Left renal pelvis (tissue), 4 donors: ENCODE measurements at regions not wholly inside any gene's neighbourhood (a gene's known extent, or its start where the extent isn't known, plus 50 kb on each side); places are given as distances from the start of the nearest gene placed in this dataset.

Experiments used
- DNase-seq, 4 donors: peaks; one replicate each; pipeline ENCODE4 v3.0.0-alpha.2; 2013; ENCODE audit warnings: low read depth in 4 of 4, low spot score in 3 of 4

DNA sequence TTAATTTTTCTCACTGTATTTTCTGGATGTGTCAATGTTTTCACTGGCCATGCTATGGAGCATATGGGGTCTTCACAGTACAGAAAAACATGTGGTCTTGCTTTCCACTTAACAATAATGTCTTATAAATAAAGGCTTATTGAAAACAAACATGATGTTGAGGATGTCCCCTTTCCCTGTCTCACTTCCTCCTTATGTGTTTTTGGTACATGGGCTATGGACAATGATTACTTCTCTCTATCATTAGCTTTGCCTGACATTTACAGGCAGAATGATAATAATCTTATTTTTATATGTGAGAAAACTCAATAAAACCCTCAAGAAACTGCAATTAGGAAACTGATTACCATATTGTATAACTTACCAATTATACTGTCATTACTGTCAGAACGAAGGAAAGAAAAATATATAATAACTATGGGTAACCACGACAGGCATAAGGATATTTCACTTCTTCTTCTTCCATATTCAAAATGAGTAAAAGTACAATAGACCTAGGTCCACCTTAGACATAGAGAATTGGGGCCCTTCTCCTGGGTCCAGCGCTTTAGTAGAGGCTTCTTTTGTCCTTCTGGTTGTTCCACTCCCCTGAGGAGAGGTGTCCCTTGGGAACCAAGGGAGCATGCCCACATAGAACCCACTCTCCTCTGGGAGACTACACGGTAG lies 375.0 kb downstream of the MAN2A1 start:
- no peak for DNase-seq

DNA sequence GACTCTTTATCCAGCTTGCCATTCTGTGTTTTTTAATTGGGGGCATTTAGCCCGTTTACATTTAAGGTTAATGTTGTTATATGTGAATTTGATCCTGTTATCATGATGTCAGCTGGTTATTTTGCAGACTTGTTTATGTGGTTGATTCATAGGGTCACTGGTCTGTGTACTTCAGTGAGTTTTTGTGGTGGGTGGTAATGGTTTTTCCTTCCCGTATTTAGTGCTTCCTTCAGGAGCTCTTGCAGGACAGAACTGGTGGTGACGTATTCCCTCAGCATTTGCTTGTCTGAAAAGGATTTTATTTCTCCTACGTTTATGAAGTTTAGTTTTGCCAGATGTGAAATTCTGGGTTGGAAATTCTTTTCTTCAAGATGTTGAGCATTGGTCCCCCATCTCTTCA lies 381.1 kb downstream of the MAN2A1 start:
- DNase-seq = no peak

DNA sequence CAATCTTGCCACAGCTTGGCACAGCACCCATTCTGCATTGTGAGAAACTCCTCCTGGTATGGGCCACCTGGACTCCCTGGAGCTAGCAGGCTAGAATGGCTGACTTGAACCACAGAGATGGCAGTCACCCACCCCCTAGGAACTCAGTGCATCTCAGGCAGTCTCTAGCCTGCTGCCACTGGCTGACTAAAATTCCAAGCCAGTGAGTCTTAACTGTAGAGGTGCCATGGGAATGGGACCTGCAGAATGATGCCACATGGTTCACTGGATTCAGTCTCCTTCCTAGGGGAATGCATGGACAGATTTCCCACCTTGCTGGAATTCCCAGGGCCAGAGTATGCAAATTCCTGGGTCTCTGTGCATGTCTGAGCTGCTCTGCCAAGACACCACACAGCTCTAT lies 382.9 kb downstream of the MAN2A1 start:
- no peak for DNase-seq

DNA sequence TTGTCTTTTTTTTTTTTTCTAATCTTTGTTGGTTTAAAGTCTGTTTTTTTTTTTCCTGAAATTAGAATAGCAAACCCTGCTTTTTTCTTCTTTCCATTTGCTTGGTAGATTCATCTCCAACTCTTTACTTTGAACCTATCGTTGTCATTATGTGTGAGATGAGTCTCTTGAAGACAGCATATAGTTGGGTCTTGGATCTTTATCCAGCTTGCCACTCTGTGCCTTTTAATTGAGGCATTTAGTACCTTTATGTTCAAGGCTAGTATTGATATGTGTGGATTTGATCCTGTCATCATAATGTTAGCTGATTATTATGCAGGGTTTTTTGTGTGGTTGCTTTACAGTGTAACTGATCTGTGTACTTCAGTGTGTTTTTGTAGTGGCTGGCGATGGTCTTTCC lies 383.8 kb downstream of the MAN2A1 start:
- no peak for DNase-seq

DNA sequence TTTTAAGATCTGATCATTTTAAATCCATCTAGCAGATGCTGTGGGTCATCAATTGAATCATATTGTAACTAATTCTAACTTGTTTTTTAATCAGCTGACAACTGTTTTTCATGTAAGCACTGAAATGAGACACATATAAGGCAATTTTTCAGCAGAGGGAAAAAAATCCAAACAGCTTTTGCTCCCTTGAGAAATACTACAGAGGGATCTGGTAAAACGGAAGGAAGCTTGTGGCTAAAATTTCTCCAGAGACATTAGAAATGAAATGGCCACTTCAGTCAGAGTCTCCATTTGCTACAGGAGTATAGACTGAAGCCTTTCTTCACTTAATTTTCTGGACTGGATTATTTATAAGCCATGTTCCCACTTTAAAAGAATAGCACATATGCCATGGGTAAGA lies 385.9 kb downstream of the MAN2A1 start:
- no peak for DNase-seq

DNA sequence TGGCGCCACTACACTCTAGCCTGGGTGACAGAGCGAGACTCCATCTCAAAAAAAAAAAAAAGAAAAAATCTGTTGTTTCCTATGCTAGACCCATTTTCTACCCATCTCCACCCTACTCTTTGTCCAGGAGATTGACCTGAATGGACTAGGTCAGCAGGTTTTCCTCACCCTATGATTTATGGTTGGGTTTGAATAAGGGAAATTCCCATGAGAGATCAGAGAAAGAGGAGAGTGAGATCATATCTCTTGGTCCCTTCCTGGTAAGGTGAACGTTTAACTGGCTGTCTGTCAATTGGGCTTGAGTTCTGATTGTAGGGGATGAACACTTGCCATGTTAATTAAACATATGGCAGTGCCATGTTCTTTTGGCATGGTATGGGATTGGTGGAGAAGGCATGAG lies 387.4 kb downstream of the MAN2A1 start:
- DNase-seq = no peak

DNA sequence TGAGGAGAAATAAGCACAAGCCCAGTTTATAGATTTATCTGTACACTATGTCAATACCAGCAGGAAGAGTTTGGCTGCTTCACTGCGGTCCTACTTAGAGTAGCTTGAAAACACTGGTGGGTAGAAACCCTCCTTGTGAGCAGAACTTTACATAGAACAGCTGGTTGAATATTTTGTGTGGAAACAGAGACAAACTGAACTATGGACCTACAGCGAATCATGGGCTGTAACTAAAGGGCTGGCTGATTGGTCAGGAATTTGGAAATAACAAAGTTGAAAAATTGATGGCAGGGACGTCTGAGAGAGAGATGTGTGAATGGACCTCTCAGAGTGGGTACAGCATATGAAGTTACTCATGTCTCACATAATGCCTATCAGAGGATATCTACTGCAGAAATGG lies 392.5 kb downstream of the MAN2A1 start:
- no peak for DNase-seq

DNA sequence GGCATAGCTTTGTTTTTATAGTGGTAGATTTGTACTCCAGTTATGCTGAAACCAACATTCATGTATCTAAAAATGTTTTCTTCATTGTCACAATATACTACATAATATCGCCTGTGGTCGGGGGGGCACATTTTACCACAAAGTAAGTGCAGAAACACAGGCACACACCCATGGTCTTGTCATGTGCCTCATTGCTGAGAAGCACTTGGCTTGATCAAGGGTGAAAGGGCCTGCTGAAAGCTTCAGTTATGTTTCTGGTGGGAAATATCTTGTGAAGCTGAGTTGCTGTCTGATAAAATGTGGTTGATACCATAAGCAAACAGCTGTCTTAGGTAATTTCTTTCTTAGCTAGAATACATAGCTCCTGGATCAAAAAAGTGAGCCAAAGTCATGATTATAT lies 393.1 kb downstream of the MAN2A1 start:
- DNase-seq = no peak

DNA sequence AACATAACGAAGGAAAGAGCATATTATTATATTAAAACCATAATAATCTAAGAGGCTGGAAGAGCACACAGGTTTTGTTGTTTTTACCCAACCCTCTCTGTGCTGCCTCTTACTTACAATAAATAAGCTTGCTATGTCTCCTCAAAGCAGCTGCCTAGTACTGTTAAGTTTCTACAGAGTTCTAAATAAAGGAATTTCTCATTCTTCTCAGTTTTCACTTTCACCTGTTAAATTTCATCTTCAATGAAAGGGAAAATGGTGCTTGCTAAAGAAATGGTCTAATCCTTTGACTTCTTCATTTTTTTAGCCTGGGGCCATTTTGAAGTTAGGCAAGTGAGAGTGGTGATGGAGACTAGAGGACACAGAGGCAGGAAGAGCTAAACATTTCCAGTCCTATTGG lies 396.1 kb downstream of the MAN2A1 start:
- no peak for DNase-seq

DNA sequence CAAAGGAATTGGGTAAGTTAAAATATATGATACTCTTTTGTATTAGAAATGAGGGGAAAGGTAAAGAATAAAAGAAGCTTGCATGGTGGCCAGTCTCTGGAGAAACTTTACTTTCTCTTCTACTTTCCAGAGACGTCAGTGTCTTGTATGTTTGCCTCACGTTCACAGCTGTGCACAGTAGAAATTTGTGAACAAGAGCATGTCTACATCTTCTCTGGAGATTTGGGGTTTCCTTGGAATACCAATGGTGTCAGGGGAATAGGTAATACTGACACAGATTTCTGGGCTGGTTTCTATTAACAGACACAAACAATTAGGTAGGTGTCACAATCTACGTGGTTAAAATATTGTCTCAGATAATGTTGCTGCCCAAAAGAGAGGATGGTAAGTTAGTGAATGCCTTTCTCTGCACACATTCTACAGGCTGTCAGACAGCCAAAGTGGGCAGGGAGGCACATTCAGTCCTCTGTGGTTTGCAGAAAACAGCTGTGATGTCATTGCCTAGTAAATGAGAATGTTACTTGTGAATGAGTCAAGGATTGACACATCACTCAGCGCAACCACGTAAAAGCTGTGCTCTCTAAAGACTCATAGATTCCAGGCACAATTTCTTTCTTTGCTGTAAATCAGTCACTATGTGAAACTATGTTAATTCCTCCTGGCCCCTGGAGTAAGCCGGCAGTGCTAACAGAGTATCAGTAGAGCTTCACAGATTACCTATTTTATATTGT lies 397.1 kb downstream of the MAN2A1 start:
- DNase-seq = no peak

DNA sequence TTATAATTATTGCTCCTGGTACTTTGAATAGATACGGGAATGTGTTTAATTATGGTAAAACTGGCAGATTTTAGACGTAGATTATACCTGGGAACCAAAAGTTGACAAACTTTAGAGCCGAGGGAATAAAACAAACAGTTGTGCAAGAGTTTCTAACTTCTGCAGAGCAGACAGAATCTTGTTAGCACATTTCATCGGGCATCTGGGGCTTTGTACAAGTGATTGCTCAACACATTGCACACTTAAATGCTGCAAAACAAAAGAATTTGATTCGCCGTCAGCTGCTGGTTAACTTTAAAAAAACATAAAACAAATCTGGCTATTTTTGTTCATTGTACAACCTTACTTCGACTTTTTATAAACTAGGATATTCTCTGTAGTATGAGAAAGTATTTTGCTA lies 398.1 kb downstream of the MAN2A1 start:
- no peak for DNase-seq

DNA sequence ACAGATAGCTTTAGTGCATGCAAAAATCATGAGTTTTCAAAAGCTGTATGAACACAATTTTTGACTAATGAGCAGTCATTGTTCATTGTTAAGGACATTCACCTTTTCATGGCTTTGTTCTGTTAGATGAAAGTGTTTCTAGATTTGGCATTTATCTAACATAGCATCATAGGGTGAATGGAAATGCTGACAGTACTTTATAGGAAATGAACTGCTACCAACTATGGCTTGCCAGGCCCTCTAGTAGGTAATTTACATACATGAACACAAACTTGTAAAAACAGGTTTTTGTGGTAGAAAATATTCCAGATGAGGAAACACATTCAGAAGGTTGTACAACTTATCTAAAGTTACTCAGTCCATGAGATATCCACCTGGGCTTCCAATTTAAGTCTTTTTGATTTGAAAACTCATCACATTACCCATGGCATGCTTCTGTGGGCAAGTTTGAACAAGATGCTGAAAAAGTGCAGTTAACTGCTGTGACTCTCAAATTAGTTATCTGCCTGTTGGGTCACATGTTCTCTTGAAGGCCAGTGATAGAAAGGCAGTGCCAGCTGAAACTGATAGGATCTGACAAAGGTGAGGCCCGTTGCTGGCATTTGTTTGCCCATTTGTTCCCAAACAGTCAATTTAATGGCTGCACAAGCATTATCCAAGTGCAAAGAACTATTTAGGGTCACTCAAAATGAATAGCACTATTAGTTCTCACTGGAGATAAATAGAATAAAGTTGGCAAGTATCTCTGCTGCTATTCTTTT lies 399.1 kb downstream of the MAN2A1 start:
- no peak for DNase-seq

DNA sequence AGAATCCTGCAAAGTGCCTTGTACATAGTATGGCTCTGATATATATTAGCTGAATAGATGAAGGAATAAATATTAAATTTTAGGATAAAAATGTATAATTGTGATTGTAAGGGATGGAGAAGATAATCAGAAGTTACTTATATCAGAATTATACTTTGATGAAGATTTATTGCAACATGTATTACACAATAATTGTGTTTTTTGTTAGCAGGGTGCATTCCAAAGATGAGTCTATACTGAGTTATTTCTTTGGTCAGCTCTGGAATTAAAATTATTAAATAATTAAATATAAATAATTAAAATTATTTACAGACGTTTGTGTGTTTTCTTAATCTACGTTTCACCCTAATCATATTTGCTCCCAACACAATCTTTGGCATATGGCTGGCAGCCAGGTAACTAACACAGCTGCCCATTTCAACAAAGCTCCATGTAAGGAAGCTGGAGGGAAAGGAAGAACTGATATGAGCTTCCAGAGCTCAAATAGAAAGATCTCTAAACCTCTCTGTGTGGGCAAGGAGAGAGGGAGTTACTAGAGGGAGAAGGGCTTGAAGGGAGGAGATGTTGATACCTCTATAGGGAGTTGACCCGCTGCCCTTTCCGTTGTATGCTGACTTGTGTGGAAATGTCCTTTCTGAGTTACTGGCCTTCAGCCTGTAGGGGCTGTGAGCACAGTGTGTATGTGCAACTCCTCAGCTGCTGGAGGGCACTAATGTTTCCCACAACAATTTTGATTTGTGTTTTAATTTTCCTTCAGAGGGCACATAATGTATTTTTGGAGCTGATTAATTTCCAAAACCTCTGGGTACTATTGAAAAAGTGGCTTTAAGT lies 403.4 kb downstream of the MAN2A1 start:
- no peak for DNase-seq

DNA sequence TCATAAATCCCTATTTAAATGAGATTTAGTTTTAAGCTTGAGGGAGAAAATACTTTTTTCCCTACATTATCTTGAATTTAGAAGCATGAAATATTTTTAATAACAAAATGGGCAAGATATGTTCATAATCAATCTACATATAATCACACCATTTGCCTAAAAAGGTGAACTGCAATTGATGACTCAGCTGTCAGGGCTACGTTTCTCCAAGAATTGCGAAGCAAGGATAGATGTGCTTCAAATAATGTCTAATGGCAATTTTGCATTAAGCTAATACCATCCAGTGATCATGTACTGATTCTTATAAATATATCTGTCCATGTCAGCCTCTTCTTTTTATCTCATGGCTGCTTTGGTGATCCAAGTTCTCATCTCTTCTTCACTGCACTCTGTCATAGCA lies 404.4 kb downstream of the MAN2A1 start:
- no peak for DNase-seq

DNA sequence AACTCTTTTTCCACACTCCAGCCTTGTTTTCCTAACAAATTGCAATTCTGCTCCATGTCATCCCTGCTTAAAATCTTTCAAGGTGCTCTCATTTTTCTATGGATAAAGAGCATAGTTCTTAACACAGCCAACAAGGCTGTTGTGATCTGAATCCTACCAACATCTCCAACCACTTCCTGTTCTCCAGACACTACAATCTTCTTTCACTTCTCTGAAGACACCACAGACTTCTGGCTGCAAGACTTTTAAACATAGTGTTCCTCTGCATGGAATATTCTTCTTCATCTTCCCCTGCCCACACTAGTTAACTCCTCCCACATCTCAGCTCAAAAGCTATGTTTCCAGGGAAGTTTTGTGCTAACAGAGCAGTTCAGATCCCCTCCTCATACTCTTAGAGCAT lies 404.8 kb downstream of the MAN2A1 start:
- DNase-seq = no peak

DNA sequence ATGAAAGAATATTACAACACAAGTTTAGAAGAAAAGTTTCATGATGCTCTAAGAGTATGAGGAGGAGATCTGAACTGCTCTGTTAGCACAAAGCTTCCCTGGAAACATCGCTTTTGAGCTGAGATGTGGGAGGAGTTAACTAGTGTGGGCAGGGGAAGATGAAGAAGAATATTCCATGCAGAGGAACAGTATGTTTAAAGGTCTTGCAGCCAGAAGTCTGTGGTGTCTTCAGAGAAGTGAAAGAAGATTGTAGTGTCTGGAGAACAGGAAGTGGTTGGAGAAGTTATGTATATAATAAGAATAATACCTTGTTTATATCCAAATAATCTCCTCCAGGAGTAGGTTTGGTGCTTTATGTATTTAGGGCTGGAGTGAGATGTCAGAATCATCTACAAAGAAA lies 406.7 kb downstream of the MAN2A1 start:
- no peak for DNase-seq

DNA sequence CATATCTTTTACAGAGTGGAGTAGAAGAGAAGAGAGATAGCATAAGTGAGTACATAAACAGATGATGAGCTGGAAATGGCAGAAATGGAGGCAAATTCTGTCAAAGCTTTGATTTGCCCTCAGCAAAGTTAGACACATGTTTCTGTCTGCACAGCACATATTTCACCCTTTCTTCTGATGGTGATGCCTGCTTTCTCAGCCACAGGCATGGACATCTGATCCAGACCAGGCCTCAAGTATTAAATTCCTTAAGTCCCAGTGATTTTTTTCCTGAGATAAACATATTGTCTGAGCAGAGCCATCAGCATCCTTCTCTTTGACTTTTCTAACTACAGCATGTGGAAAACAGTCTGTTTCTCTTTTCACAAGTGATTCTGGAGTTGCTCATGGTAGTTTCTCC lies 409.8 kb downstream of the MAN2A1 start:
- DNase-seq = no peak

DNA sequence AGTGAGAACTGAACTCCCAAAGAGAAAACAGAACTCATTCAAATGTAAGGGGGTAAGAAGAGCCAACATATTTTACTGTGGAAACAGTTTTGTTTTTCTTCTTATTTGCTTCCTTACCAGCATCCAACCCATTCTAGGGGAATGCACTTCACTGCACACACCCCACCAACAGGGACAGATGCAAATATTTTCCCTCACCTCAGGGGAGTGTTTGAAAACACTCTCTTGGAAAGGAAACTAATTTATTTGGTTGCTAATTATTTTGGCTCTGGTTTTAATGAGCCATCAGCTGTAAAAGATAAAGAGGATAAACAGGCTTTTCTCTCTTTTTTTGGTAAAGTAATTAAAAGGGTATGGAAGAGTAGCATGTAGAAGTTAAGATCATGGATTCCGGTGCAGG lies 413.4 kb downstream of the MAN2A1 start:
- DNase-seq = no peak

DNA sequence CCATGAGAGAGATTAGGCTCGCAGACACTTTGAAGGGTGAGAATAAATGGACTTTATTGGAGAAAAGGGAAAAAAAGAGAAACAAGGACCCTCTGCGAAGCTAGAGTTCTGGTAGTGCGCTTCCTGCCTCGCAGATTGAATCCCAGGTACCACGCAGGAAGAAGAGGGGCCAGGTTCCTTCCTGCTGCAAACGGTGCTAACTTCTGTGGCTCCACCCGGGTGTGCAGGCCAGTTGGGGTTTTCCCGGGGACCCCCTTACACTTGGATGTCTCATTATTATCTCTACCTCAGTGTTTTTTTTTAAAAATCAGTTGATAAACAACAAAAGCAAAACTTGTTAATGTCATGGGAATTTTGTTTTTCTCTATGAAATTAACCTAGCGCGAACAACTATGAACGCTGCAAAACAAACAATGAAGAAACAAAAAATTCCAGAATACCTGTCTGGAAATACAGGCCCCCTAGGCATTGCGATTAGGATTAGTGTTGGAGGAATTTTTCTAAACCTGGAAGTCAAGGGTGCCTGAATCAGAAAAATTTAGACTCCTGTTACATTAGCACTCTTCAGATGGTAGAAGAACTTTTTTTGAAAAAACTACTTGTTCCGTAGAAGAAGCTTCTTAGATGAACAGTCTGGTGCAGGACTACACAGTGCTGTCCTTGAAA lies 414.5 kb downstream of the MAN2A1 start:
- no peak for DNase-seq
